GM21529 (cell line): ENCODE measurements at regions not wholly inside any gene's neighbourhood (a gene's known extent, or its start where the extent isn't known, plus 50 kb on each side); places are given as distances from the start of the nearest gene placed in this dataset.
"Not testable (repeated sequence)": the region's sequence is repeated elsewhere in the genome, so short reads cannot be mapped to it uniquely, and the experiment has no call there.

Experiments
- ATAC-seq: cut with Tn5 transposase; IDR thresholded peaks from one replicate; pipeline ENCODE4 v1.9.1; 2021; ENCODE audit not compliant: unreplicated experiment

GRCh38 chr10:76621886-76622620, 1015.6 kb downstream of the KCNMA1 start:
- ATAC-seq = no peak

- no peak for ATAC-seq
Measured at GRCh38 chr10:76618641-76619040, 1019.0 kb downstream of the KCNMA1 start.

- no peak for ATAC-seq
Measured at GRCh38 chr10:76618171-76618570, 1019.4 kb downstream of the KCNMA1 start.

- not testable (repeated sequence) for ATAC-seq
Measured at GRCh38 chr10:76616666-76617065, 1020.9 kb downstream of the KCNMA1 start.

GRCh38 chr10:76615049-76615448, 1022.6 kb downstream of the KCNMA1 start:
- no peak for ATAC-seq
